ENCODE measurements at regions not wholly inside any gene's neighbourhood (a gene's known extent, or its start where the extent isn't known, plus 50 kb on each side); places are given as distances from the start of the nearest gene placed in this dataset.

DNA sequence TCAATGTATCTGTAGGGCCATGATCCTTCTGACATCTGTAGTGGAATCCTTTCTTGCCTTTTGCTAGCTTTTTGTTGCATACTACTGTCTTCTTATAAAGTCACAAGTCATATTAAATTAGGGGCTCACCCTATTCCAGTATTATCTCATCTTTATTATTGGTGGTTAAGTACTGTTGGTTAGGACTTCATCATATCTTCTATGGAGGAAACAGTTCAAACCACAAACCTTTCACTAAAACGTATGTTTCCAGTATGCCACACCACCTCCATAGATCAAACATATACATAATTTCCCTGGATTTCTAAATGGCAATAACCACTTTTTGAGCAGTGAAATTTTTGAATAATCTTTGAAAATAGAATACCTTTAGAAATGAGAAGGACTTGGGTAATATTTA lies 62.8 kb upstream of the PCDH9 start:
- no peak for TF ChIP-seq ZNF274 (IDR thresholded peaks at IDR 0.05; ENCODE audit: low read depth, low read length)
- no peak for TF ChIP-seq YY1 (IDR thresholded peaks at IDR 0.05; ENCODE audit: insufficient read depth, insufficient read length)
